NCI-H1092 (cell line): ENCODE measurements at regions not wholly inside any gene's neighbourhood (a gene's known extent, or its start where the extent isn't known, plus 50 kb on each side); places are given as distances from the start of the nearest gene placed in this dataset.
A peak's percentile ranks its signal among the peaks of the same experiment; 100 is the strongest.

Experiments used
- DNase-seq: peaks from one replicate; lab custom pipeline; 2025; lab: John Stamatoyannopoulos, UW

GRCh38 chr4:187921946-187922623, 73.5 kb upstream of the ZFP42 start:
- DNase-seq = no peak

DNA sequence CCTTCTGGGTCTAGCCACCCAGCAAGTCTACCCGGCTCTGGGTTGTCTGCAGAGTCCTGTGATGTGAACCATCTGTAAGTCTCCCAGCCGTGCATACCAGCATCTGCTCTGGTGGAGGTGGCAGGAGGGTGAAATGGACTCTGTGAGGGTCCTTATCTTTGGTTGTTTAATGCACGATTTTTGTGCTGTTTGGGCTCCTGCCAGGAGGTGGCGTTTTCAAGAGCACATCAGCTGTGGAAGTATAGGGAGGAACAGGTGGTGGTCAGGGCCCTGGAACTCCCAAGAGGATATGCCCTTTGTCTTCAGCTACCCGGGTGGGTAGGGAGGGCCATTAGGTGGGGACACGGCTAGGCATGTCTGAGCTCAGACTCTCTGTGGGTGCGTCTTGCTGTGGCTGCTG, 66.5 kb upstream of the ZFP42 start:
- peak; percentile 3 for DNase-seq

GRCh38 chr4:187934766-187935165, 60.8 kb upstream of the ZFP42 start:
- no peak for DNase-seq

GRCh38 chr4:187937557-187937956, 58.0 kb upstream of the ZFP42 start:
- no peak for DNase-seq

- no peak for DNase-seq
Observed at GRCh38 chr4:187940299-187940698, 55.3 kb upstream of the ZFP42 start.

- DNase-seq = no peak
Observed at GRCh38 chr4:187942968-187943367, 52.6 kb upstream of the ZFP42 start.

GRCh38 chr4:187944179-187944578, 51.4 kb upstream of the ZFP42 start:
- DNase-seq = no peak
